ENCODE measurements at regions not wholly inside any gene's neighbourhood (a gene's known extent, or its start where the extent isn't known, plus 50 kb on each side); places are given as distances from the start of the nearest gene placed in this dataset.

- no peak overlapping the region for H3K4me3 ChIP-seq (replicated peaks; ENCODE audit: low read depth, low read length)
- peak; percentile 40 for DNase-seq (ENCODE audit: low read depth)
- no peak for TF ChIP-seq CTCF (IDR thresholded peaks at IDR 0.05; ENCODE audit: low read length, missing control alignments)
These were observed 419.1 kb downstream of the NR2F1-AS1 start for GRCh38 chr5:93161661-93162654.

- TF ChIP-seq CTCF (IDR thresholded peaks at IDR 0.05; ENCODE audit: low read length, missing control alignments), result no peak
- DNase-seq (ENCODE audit: low read depth), result no peak
These were observed 422.2 kb downstream of the NR2F1-AS1 start for GRCh38 chr5:93158841-93159240.

GRCh38 chr5:93156566-93156965, 424.5 kb downstream of the NR2F1-AS1 start:
- no peak for TF ChIP-seq CTCF (IDR thresholded peaks at IDR 0.05; ENCODE audit: low read length, missing control alignments)
- H3K4me3 ChIP-seq (replicated peaks; ENCODE audit: low read depth, low read length), result no peak overlapping the region
- no peak for DNase-seq (ENCODE audit: low read depth)

More at GRCh38 chr5:93158841-93159240, 422.2 kb downstream of the NR2F1-AS1 start:
- no peak overlapping the region for H3K4me3 ChIP-seq (replicated peaks; ENCODE audit: low read depth, low read length)

GRCh38 chr5:93154535-93154934, 426.5 kb downstream of the NR2F1-AS1 start:
- H3K4me3 ChIP-seq (replicated peaks; ENCODE audit: low read depth, low read length), result no peak overlapping the region
- no peak for DNase-seq (ENCODE audit: low read depth)
- no peak for TF ChIP-seq CTCF (IDR thresholded peaks at IDR 0.05; ENCODE audit: low read length, missing control alignments)

- H3K4me3 ChIP-seq (replicated peaks; ENCODE audit: low read depth, low read length), result no peak overlapping the region
- no peak for TF ChIP-seq CTCF (IDR thresholded peaks at IDR 0.05; ENCODE audit: low read length, missing control alignments)
- DNase-seq (ENCODE audit: low read depth), result no peak
These were observed 427.6 kb downstream of the NR2F1-AS1 start for GRCh38 chr5:93153461-93153860.

- no peak for TF ChIP-seq CTCF (IDR thresholded peaks at IDR 0.05; ENCODE audit: low read length, missing control alignments)
- no peak for DNase-seq (ENCODE audit: low read depth)
- no peak overlapping the region for H3K4me3 ChIP-seq (replicated peaks; ENCODE audit: low read depth, low read length)
These were observed 429.1 kb downstream of the NR2F1-AS1 start for GRCh38 chr5:93151896-93152295.
